HG02610 (cell line): ENCODE measurements at regions not wholly inside any gene's neighbourhood (a gene's known extent, or its start where the extent isn't known, plus 50 kb on each side); places are given as distances from the start of the nearest gene placed in this dataset.
"Not testable (repeated sequence)": the region's sequence is repeated elsewhere in the genome, so short reads cannot be mapped to it uniquely, and the experiment has no call there.

Source experiments
- ATAC-seq: cut with Tn5 transposase; IDR thresholded peaks from one replicate; pipeline ENCODE4 v1.9.1; 2021; ENCODE audit warnings: mild to moderate bottlenecking, moderate library complexity; ENCODE audit not compliant: unreplicated experiment

- ATAC-seq, result no peak
Measured at GRCh38 chr1:163562355-163562754, 240.6 kb downstream of the NUF2 start.

DNA sequence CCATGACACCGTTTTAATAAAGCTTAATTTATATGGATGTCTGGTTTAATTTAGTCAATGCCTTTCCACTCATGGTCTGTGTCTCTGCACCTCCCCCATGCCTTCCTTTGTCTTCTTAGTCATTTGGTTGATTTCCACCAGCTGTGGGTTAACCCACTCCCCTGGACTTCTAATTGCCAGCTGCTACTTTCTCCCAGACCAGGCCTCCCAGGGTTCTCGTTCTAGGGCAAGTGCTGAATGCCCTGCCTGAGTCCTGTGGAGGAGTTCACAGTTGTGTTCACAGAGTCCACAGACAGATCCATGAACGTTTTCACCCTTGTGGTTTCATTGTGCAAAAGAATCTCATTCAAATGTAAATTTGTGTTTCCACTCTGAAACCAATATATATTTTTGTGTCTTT is 243.4 kb downstream of the NUF2 start:
- ATAC-seq, result no peak

GRCh38 chr1:163570071-163570470 is 248.3 kb downstream of the NUF2 start:
- no peak for ATAC-seq

DNA sequence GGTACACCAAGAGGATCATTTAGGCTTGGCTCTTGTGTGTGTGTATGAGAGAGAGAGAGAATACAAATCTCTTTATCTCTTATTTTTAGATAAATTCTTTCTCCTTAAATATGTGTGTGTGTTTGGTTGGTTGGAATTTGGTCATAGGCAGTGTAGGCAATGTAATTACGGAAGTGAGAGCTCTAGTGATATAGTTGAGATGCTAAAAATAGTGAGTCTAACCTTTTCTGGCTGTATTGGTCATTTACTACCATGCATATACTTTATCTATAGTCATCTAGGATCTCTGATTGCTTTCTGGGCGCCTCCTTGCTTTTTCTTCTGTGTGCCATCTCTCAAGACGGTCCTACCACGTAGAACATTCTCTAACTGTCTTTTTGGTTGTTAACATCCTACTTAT is 250.2 kb downstream of the NUF2 start:
- no peak for ATAC-seq

- no peak for ATAC-seq
Measured at GRCh38 chr1:163574119-163574518, 252.4 kb downstream of the NUF2 start.

GRCh38 chr1:163580926-163581325 is 259.2 kb downstream of the NUF2 start:
- no peak for ATAC-seq

DNA sequence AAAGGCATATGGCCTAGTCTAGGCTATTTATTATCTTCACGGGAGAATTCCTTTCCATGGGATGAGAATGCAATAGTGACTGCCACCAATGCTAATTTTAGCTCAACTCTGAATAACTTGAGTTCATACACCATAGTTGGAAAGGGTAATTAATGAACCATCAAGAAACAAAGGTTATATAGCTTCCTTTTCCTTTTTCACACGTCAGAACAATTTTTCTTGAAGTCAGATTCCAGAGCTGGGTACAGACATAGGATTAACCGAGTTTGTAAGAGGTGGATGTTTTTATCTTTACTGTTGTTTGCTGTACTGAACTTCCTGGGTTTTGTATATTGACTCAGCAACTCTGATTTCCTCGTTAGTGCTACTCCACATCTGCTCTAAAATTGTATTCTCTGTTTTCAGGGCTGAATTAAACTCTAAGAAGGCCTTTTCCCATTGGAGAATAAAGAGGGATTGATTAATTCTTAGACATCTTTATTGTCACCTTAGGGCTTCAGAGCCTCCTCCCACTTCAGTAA is 262.0 kb downstream of the NUF2 start:
- no peak for ATAC-seq

DNA sequence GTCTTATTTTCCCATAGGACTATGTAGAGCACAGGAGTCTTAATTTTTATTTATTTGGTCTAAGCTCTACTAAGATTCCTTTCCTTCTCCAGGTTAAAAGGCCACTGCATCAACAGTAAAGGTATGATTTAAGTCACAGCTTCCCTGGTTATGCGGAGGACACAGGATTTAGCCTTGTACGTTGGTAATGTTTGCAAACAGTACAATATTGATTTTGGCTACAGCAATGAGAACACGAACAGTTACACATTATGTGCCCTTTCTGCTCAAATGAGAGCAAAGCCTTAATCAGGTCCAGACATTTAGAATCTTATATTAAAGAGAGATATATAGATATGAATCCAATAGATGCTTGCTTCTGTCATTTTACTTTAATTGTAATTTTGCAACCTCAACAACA is 264.0 kb downstream of the NUF2 start:
- no peak for ATAC-seq

DNA sequence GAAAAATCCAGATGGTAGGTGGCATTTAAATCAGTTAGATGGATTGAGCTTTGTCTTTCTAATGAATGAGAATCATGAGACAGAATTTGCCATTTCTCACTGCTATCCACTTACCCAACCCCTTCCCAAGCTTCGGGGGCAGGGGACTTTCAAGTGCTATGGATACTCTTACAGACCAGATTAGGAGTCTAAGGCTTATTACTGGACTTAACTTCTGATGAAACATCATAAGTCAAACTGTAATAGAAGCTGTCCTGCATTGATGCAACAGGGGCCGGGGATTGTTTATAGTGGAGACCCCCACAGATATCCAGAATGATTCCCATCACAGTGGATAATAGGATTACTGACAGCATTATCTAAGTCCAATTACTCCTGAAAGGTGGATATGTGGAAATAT is 267.0 kb downstream of the NUF2 start:
- no peak for ATAC-seq

DNA sequence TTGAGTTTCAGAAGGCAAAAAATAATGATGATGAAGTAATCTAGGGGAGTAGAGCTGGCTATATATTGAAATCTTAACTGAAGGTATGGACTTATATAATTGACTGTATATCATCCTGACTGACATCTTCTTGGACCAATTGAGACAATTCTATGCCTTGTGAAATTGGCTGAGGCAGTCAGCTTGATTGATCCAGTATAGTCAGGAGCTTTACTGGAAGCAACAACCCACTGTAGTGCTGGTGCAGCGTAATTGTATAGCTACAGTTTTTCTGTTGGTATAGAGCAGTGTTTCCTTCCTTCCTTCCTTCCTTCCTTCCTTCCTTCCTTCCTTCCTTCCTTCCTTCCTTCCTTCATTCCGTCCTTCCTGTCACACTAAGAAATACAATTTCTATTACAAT is 268.0 kb downstream of the NUF2 start:
- ATAC-seq, result no peak

DNA sequence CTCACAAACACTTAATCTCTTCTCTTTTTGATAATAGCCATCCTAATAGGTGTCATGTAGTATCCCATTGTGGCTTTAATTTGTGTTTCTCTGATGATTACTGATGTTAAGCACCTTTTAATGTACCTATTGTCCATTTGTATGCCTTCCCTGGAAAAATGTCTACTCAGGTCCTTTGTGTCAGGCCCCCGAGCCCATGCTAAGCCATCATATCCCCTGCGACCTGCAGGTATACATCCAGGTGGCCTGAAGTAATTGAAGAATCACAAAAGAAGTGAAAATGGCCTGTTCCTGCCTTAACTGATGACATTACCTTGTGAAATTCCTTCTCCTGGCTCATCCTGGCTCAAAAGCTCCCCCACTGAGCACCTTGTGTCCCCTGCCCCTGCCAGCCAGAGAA is 269.4 kb downstream of the NUF2 start:
- not testable (repeated sequence) for ATAC-seq

GRCh38 chr1:163592623-163593022 is 270.9 kb downstream of the NUF2 start:
- not testable (repeated sequence) for ATAC-seq

- not testable (repeated sequence) for ATAC-seq
Measured at GRCh38 chr1:163596106-163596505, 274.4 kb downstream of the NUF2 start.

GRCh38 chr1:163596541-163597258 is 274.9 kb downstream of the NUF2 start:
- no peak for ATAC-seq

GRCh38 chr1:163604321-163604720 is 282.6 kb downstream of the NUF2 start:
- no peak for ATAC-seq

DNA sequence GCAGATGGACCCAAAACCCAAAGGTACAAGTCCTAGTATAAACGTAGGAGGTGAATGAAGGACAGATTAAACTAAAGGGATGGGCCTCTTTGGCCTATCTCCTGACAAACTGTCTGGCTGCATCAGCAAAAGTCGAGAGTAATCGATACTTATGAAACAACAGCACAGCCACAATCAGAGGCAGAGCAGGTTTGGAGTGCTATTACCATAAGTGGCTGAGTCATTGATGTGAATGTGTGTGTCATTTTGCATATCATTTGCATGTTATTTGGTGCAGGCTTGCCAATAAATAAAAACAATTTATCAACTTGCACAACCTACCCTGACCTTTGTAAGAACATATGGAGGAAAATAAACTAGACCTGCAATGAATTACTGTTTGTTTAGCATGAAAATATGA is 283.1 kb downstream of the NUF2 start:
- ATAC-seq, result no peak

DNA sequence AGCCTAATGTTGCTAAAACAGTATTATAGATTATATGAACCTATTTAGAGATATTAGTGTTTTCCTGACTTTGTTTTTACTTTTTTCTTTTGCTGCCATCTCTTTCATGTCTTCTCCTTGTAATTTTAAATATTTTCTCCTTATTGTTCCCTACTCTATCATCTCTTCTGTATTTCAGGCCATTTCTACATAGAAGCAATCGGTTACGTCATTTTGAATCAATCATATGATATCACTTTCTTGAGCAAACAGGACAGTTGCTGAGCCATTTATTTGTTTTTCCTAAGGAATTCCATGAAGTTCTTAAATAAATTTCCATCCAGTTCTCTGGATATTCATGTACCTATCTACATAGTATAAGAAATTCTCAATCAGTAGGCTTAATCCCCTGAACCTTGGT is 287.2 kb downstream of the NUF2 start:
- ATAC-seq, result no peak

DNA sequence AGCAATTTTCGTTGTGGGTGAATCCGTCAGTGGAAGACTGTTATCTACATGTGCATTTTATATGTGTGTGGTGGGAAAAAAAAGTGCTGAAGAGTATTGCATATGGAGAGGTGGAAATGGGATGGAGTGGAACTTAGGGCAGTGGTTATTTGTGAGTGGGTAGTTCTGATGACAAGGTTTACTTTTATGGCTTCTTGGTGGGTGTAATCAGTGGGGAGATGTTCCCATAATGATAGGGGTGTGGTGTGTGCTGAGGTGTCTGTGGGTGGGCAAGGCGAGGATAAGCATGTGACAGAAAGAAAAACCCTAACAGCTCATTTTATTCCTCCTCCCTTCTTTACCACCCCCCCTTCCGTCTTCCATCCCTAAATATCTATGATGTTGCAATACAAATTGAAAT is 288.1 kb downstream of the NUF2 start:
- ATAC-seq, result no peak

DNA sequence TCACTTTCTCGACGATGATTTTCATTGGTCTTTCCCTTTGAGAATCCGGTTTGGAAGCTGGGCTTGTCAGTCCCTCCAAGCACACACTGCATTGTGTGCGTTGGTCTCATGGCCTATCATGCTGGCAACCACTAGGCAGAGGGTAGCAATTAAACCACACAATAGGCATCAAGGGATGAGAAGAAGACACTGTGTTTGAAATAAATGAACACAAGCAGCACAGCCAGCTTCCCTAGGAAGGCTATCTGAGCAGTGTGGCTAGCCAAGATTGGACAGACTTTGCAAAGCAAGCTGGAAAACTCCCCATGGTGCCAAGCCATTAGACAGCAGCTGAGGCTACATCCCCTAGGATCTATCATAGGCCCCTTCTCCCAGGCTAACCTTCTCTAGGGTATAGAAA is 288.7 kb downstream of the NUF2 start:
- no peak for ATAC-seq

GRCh38 chr1:163614361-163614760 is 292.6 kb downstream of the NUF2 start:
- no peak for ATAC-seq

GRCh38 chr1:163628034-163628773 is 306.4 kb downstream of the NUF2 start:
- no peak for ATAC-seq

DNA sequence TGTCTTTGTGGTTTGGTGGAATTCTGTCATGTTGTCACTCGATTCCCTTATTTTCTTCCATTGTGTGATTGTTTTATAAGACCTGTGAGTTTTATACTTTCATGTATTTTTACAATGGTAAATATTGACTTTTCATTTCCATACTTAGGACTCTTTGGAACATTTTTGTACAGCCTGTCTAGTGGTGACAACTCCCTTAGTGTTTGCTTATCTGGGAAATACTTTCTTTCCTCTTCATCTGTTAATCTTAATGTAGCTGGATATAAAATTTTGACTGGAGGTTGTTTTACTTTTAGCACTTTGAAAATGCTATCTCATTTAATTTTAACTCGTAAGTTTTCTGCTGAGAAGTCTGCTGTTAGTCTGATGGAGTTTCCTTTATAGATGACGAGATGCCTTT is 310.5 kb downstream of the NUF2 start:
- no peak for ATAC-seq
